Calu3 (cell line): ENCODE measurements at regions not wholly inside any gene's neighbourhood (a gene's known extent, or its start where the extent isn't known, plus 50 kb on each side); places are given as distances from the start of the nearest gene placed in this dataset.

ENCODE experiments used
- BruUV-seq: library from RNA; stranded (reverse); fragments of 400-500 nt; replicated peaks from 2 replicates; lab custom pipeline; 2021; lab: Mats Ljungman, UMichigan
- CTCF ChIA-PET: fragments of 300-600 bp; sonication (Branson Sonifier 250); formaldehyde crosslinking; loops from one replicate; lab custom pipeline; 2022; ENCODE audit warnings: antibody characterized with exemption; lab: Charles Lee
- DNase-seq: peaks from one replicate; pipeline ENCODE4 v3.0.0; 2022
- H3K27ac Mint-ChIP-seq: one replicate; pipeline ENCODE4 v1.8.0; 2022; ENCODE audit warnings: mixed read lengths; ENCODE audit not compliant: unreplicated experiment
- H3K27me3 Mint-ChIP-seq: one replicate; pipeline ENCODE4 v1.8.0; 2022; ENCODE audit warnings: mixed read lengths; ENCODE audit not compliant: unreplicated experiment
- H3K36me3 Mint-ChIP-seq: one replicate; pipeline ENCODE4 v1.8.0; 2022; ENCODE audit warnings: mild to moderate bottlenecking, moderate library complexity, mixed read lengths; ENCODE audit not compliant: insufficient read depth, unreplicated experiment
- H3K4me1 Mint-ChIP-seq: one replicate; pipeline ENCODE4 v1.8.0; 2022; ENCODE audit warnings: mild to moderate bottlenecking, low read depth, mixed read lengths; ENCODE audit not compliant: unreplicated experiment
- H3K4me3 Mint-ChIP-seq: one replicate; pipeline ENCODE4 v1.8.0; 2022; ENCODE audit warnings: mild to moderate bottlenecking, low read depth, moderate library complexity, mixed read lengths; ENCODE audit not compliant: unreplicated experiment
- H3K9me3 Mint-ChIP-seq: one replicate; pipeline ENCODE4 v1.8.0; 2022; ENCODE audit warnings: low read depth, mixed read lengths; ENCODE audit not compliant: unreplicated experiment
- intact Hi-C: fragments of 100-400 bp; cut with micrococcal nuclease; formaldehyde crosslinking; loops from one replicate; pipeline ENCODE4 v1.10.0; 2022; ENCODE audit not compliant: unreplicated experiment
- TF ChIP-seq, protein P1 (sequence below): fragments of 200-600 bp; IDR thresholded peaks from one replicate; pipeline ENCODE4 v1.8.0; 2022; ENCODE audit warnings: antibody characterized with exemption; ENCODE audit not compliant: unreplicated experiment

DNA sequence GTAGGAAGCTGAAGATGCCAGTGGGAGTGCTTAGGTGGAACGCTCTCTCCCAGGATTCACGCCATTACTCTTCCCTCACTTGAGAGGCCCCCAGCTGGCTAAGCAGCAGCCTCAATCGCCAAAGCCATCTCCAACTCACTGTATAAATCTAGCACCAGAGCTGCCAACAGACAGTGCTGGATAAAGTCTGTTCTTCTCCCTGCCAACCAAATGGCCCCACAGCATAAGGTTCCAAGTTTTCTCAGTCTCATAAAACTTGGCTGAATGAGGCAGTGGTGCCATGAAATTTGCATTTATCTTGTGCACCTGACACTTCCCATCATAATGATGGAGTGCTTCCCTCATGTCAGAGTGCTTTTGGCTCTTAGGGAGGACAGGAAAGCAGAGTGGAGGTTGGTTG lies 428.2 kb upstream of the ETAA1 start:
- no peaks in the 10 kb centered on the region for H3K36me3 Mint-ChIP-seq
- TF ChIP-seq, protein P1, sequence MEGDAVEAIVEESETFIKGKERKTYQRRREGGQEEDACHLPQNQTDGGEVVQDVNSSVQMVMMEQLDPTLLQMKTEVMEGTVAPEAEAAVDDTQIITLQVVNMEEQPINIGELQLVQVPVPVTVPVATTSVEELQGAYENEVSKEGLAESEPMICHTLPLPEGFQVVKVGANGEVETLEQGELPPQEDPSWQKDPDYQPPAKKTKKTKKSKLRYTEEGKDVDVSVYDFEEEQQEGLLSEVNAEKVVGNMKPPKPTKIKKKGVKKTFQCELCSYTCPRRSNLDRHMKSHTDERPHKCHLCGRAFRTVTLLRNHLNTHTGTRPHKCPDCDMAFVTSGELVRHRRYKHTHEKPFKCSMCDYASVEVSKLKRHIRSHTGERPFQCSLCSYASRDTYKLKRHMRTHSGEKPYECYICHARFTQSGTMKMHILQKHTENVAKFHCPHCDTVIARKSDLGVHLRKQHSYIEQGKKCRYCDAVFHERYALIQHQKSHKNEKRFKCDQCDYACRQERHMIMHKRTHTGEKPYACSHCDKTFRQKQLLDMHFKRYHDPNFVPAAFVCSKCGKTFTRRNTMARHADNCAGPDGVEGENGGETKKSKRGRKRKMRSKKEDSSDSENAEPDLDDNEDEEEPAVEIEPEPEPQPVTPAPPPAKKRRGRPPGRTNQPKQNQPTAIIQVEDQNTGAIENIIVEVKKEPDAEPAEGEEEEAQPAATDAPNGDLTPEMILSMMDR = no peak

DNA sequence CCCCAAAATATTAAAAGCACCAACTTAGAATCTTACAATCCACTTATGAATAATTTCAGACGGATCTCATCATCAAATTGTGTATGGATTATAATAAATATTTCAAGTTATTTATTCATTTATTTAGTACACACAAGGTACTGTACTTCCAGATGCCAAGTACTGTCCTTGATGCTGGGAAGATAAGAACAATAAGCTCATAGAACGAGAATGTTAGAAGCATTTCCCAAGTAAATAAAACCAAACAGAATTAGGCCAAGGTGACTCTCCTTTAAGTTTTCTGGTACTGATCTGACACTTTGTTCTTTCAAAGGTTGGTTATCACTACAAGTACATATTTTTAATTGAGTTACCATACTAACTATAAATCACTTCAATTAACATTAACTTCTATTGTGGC lies 416.1 kb upstream of the ETAA1 start:
- intact Hi-C loops = loop anchor here (10.0 kb wide), 1 partner anchor 344 kb away; no protein-coding TSS in a partner anchor
- no peaks in the 10 kb centered on the region for H3K9me3 Mint-ChIP-seq
- no peaks in the 10 kb centered on the region for H3K4me1 Mint-ChIP-seq
- no peaks in the 10 kb centered on the region for H3K27me3 Mint-ChIP-seq
- H3K4me3 Mint-ChIP-seq = no peak overlapping the region
- TF ChIP-seq, protein P1 = no peak
- no peaks in the 10 kb centered on the region for H3K36me3 Mint-ChIP-seq
- no peak for DNase-seq
- CTCF ChIA-PET = no interaction called here
- H3K27ac Mint-ChIP-seq = no peak overlapping the region
- no TSS peak for BruUV-seq

More for the DNA sequence above, 428.2 kb upstream of the ETAA1 start:
- intact Hi-C loops = no loop called here
- H3K27ac Mint-ChIP-seq = no peak overlapping the region
- CTCF ChIA-PET = no interaction called here
- H3K9me3 Mint-ChIP-seq = peaks cover 5% of the 10 kb centered on the region
- no peak for DNase-seq
- no peak overlapping the region for H3K4me3 Mint-ChIP-seq
- no peaks in the 10 kb centered on the region for H3K27me3 Mint-ChIP-seq
- BruUV-seq = no TSS peak
- no peaks in the 10 kb centered on the region for H3K4me1 Mint-ChIP-seq

DNA sequence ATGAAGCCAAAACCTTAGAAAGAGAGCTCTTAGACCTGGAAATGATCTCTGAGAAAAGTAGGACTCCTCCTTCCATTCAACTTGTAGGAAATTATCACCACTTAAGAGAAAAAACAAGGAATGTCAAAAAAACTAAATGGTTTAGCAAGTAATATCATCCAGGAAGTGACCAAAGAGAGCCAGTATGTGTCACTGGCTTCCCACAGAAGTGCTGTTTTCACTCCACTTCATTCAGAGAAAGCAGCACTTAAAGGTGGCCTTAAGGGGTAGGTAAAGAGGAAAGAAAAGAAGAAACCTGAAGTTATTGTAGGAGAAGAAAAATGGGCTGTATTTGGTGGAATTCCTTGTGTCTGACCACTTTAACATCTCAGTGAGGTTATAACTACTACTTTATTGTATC lies 414.4 kb upstream of the ETAA1 start:
- Mint-ChIP-seq H3K4me1 (no peaks in the 10 kb centered on the region), H3K9me3 (no peaks in the 10 kb centered on the region), H3K27me3 (no peaks in the 10 kb centered on the region), H3K4me3 (no peak overlapping the region), H3K27ac (no peak overlapping the region), H3K36me3 (no peaks in the 10 kb centered on the region)
- intact Hi-C loops = loop anchor here (2.0 to 10.0 kb wide), 2 partner anchors 232 to 342 kb away; no protein-coding TSS in a partner anchor
- no peak for DNase-seq
- TF ChIP-seq, protein P1 = no peak
- CTCF ChIA-PET = no interaction called here
- BruUV-seq = no TSS peak

DNA sequence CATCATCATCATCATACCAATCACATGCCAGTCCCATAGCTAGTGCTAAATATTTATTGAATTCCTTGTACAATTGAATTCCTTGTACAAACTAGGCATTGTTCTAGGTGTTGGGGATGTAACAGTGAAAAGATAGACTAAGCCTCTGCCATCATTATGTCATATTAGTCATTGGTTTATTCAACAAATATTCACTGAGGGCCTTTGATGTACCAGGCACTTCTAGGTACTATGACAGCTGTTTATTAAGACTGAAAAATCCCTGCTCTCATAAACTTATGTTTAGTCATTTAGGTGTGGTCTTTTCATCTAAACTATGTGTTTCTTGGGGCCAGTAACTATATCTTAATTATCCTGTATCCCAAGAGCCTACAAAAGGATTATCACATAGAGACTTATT lies 412.3 kb upstream of the ETAA1 start:
- Mint-ChIP-seq H3K27ac (no peak overlapping the region), H3K9me3 (no peaks in the 10 kb centered on the region), H3K4me1 (no peaks in the 10 kb centered on the region), H3K27me3 (no peaks in the 10 kb centered on the region), H3K36me3 (no peaks in the 10 kb centered on the region), H3K4me3 (no peak overlapping the region)
- TF ChIP-seq, protein P1 = no peak
- DNase-seq = no peak
- BruUV-seq = no TSS peak
- intact Hi-C loops = loop anchor here (5.0 to 10.0 kb wide), 2 partner anchors 340 to 973 kb away; no protein-coding TSS in a partner anchor
- CTCF ChIA-PET = interaction anchor here (0.7 kb wide), 1 partner anchor 261 kb away, joined by 3 read pairs; no protein-coding TSS in a partner anchor
